LNCAP (cell line): ENCODE measurements at regions not wholly inside any gene's neighbourhood (a gene's known extent, or its start where the extent isn't known, plus 50 kb on each side); places are given as distances from the start of the nearest gene placed in this dataset.

Source experiments
- CTCF ChIP-seq: fragments of 450-650 bp; IDR thresholded peaks from 2 replicates; pipeline ENCODE4 v1.5.1; 2017; ENCODE audit warnings: mild to moderate bottlenecking

DNA sequence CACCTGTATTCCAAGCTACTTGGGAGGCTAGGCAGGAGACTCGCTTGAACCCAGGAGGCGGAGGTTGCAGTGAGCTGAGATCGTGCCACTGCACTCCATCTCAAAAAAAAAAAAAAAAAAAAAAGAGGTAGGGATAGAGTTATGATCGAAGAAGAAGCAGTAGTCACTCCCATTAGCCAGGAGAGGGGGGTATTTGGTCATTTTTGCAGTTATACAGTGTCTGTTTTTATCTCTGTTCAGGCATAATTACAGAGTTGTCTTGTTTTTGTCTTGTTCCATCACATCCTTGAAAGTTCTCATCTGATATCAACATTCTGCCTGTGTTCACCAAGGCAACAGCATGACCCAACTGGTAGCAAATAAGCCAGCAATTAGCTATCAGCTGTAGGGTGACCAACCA lies 98.5 kb upstream of the TMPO start:
- no peak for TF ChIP-seq CTCF

- TF ChIP-seq CTCF: no peak
Measured at GRCh38 chr12:98417266-98417665, 98.1 kb upstream of the TMPO start.

- TF ChIP-seq CTCF: no peak
Measured at GRCh38 chr12:98418357-98419075, 96.9 kb upstream of the TMPO start.

DNA sequence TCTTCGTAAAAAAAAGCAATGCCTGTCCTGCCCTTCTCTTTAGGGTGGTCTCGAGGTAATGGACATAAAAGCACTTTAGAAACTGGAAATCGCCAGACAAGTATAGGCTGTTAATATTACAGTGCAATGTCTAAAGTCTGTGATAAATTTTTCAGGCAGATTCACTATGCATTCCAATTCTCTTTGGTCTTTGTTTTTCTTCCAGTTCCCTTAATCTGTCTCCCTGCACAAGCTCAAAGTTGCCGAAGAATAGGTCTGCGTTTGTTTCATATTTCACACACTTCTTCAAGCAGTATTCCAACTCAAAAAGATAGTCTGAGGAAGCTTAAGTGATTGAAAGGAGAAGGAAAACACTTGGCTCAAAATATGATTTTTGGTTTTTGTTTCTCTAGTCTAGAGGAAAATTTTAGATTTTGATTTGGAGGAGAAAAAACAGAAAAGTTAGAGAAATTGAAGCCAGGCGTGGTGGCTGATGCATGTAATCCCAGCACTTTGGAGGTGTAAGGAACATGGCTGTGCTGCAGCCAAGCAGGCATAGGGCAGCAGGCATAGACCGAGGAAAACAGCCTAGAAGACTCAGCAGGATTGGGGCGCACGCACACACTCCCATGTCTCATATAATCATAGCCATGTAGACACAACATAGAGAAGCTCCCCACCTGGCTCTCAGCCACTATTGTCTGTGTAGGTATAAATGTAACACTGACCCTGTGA lies 96.2 kb upstream of the TMPO start:
- TF ChIP-seq CTCF: no peak

GRCh38 chr12:98419795-98420404 lies 95.5 kb upstream of the TMPO start:
- TF ChIP-seq CTCF: no peak

- no peak for TF ChIP-seq CTCF
Measured at GRCh38 chr12:98420461-98420860, 94.9 kb upstream of the TMPO start.

DNA sequence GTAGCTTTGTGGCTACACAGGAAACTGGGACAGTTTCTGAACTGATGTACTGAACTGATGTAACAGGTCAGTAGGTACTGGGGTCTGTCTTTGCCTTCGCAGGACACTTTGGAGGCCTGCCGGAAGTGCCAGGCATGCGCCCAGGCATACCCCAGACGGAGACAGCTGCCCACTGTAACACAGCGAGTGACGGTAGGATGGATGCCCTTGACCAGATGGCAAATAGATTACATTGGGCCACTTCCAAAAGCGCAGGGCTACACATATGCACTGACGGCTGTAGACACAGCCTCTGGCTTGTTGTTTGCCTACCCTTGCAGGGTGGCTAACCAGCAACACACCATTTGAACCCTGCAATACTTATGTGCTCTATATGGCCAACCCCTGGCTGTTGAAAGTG lies 94.1 kb upstream of the TMPO start:
- no peak for TF ChIP-seq CTCF
